SH-SY5Y (cell line): ENCODE measurements at regions not wholly inside any gene's neighbourhood (a gene's known extent, or its start where the extent isn't known, plus 50 kb on each side); places are given as distances from the start of the nearest gene placed in this dataset.

Experiments used
- GATA2 ChIP-seq: IDR thresholded peaks from 2 replicates; pipeline ENCODE4 v1.6.1; 2011; ENCODE audit warnings: mild to moderate bottlenecking, low read depth, low read length
- GATA3 ChIP-seq: IDR thresholded peaks from 2 replicates; pipeline ENCODE4 v1.6.1; 2011; ENCODE audit warnings: low read depth, mild to moderate bottlenecking, low read length, moderate library complexity

DNA sequence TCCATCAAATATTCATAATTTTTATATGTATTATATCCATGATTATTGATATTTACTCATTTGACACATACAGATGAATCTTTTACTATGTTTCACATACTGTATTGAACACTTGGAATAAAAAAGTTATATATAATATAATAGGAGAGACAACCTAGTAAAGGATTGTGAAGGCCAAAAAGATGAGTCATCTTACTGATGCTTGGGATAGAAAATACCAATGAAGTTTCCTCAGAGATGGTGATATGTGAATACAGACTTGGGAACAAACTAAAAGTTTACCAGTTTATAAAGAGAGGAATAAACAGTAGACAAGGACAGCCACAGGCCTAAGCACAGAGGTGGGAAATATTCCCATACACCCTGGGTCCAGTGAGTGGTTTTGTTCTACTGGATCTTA lies 743.9 kb upstream of the FLRT2 start:
- TF ChIP-seq GATA2 (no peak), GATA3 (no peak)
